PC-3 (cell line): ENCODE measurements at regions not wholly inside any gene's neighbourhood (a gene's known extent, or its start where the extent isn't known, plus 50 kb on each side); places are given as distances from the start of the nearest gene placed in this dataset.

Experiments used
- ATAC-seq: fragments of 200-7000 bp; cut with Tn5 transposase; 2 replicates; pipeline ENCODE4 v1.9.1; 2020; ENCODE audit warnings: mild to moderate bottlenecking, moderate library complexity
- BruUV-seq: library from RNA; stranded (reverse); fragments of 400-500 nt; replicated peaks from 2 replicates; lab custom pipeline; 2021; lab: Mats Ljungman, UMichigan
- CTCF ChIA-PET: fragments of 300-600 bp; sonication (Branson Sonifier 250); formaldehyde crosslinking; loops from one replicate; lab custom pipeline; 2022; ENCODE audit warnings: antibody characterized with exemption; lab: Charles Lee
- POLR2A ChIA-PET: fragments of 300-600 bp; sonication (Branson Sonifier 250); formaldehyde crosslinking; loops from one replicate; lab custom pipeline; 2022; ENCODE audit warnings: antibody characterized with exemption; ENCODE audit not compliant: unreplicated experiment; lab: Charles Lee
- DNase-seq: peaks from one replicate; pipeline ENCODE4 v3.0.0-alpha.2; 2015
- H2AFZ ChIP-seq: fragments of 300-600 bp; sonication (generic); 2 replicates; pipeline ENCODE4 v1.6.0; 2016; ENCODE audit warnings: antibody characterized with exemption, low read length
- H3F3A ChIP-seq: fragments of 300-600 bp; sonication (generic); one replicate; pipeline ENCODE4 v1.6.0; 2017; ENCODE audit warnings: antibody characterized with exemption, low read length, control low read depth, mild to moderate bottlenecking; ENCODE audit not compliant: unreplicated experiment
- H3K27ac ChIP-seq: fragments of 300-600 bp; sonication (generic); 2 replicates; pipeline ENCODE4 v1.5.1; 2016; ENCODE audit warnings: mild to moderate bottlenecking, low read length
- H3K27me3 ChIP-seq: fragments of 300-600 bp; sonication (generic); 2 replicates; pipeline ENCODE4 v1.6.1; 2016; ENCODE audit warnings: low read length, mixed read lengths
- H3K36me3 ChIP-seq: fragments of 300-600 bp; sonication (generic); 2 replicates; pipeline ENCODE4 v1.6.1; 2016; ENCODE audit warnings: low read depth, mixed run types, low read length, mixed read lengths
- H3K4me1 ChIP-seq: fragments of 300-600 bp; sonication (generic); 2 replicates; pipeline ENCODE4 v1.5.1; 2016; ENCODE audit warnings: low read length; ENCODE audit not compliant: insufficient read depth
- H3K4me2 ChIP-seq: fragments of 300-600 bp; sonication (generic); 2 replicates; pipeline ENCODE4 v1.6.0; 2016; ENCODE audit warnings: low read length
- H3K4me3 ChIP-seq: fragments of 300-600 bp; sonication (generic); 2 replicates; pipeline ENCODE4 v1.5.1; 2016; ENCODE audit warnings: mild to moderate bottlenecking, low read length, mixed read lengths
- H3K79me2 ChIP-seq: fragments of 300-600 bp; sonication (generic); 2 replicates; pipeline ENCODE4 v1.6.1; 2017; ENCODE audit warnings: low read length, mixed read lengths
- H3K9ac ChIP-seq: fragments of 300-600 bp; sonication (generic); 2 replicates; pipeline ENCODE4 v1.6.0; 2016; ENCODE audit warnings: mild to moderate bottlenecking, low read length
- H3K9me2 ChIP-seq: fragments of 300-600 bp; sonication (generic); replicated peaks from 2 replicates; pipeline ENCODE4 v1.6.1; 2016; ENCODE audit warnings: mixed run types, low read length, mixed read lengths
- H3K9me3 ChIP-seq: fragments of 300-600 bp; sonication (generic); 2 replicates; pipeline ENCODE4 v1.6.1; 2016; ENCODE audit warnings: low read length, mixed read lengths
- H4K20me1 ChIP-seq: fragments of 300-600 bp; sonication (generic); 2 replicates; pipeline ENCODE4 v1.6.1; 2016; ENCODE audit warnings: low read length, mixed read lengths
- EZH2 ChIP-seq: fragments of 300-600 bp; sonication (generic); IDR thresholded peaks from one replicate; pipeline ENCODE4 v1.6.1; 2017; ENCODE audit warnings: antibody characterized with exemption, mild to moderate bottlenecking, low read length; ENCODE audit not compliant: unreplicated experiment
- EZH2phosphoT487 ChIP-seq: fragments of 300-600 bp; sonication (generic); IDR thresholded peaks from 2 replicates; pipeline ENCODE4 v1.6.1; 2018; ENCODE audit warnings: mild to moderate bottlenecking, antibody characterized with exemption, low read length, borderline replicate concordance
- intact Hi-C: fragments of 100-400 bp; cut with micrococcal nuclease; formaldehyde crosslinking; loops from 2 replicates; pipeline ENCODE4 v1.9.0; 2023
- TF ChIP-seq, protein P1 (sequence below): fragments of 300-600 bp; sonication (generic); conservative IDR thresholded peaks from 2 replicates; pipeline ENCODE4 v1.5.1; 2017; ENCODE audit warnings: antibody characterized with exemption, low read depth, mild to moderate bottlenecking, low read length

DNA sequence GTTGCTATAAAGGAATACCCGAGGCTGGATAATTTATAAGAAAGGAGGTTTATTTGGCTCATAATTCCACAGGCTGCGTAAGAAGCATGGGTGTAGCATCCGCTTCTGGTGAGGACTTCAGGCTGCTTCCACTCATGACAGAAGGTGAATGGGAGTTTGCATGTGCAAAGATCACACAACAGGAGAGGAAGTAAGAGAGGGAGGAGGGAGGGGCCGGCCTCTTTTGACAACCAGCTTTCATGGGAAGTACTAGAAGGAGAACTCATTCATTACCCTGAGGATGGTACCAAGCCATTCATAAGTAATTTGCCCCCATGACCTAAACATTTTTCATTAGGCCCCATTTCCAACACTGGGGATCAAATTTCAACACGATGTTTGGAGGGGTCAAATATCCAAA is 386.8 kb upstream of the NETO1 start:
- Histone ChIP-seq H3K27ac (no peak overlapping the region), H4K20me1 (no peaks in the 10 kb centered on the region), H3K9me3 (no peaks in the 10 kb centered on the region), H3K4me3 (no peak overlapping the region), H3K9me2 (no peaks in the 10 kb centered on the region), H3K9ac (no peak overlapping the region), H3K36me3 (no peaks in the 10 kb centered on the region), H2AFZ (no peak overlapping the region), H3K27me3 (no peaks in the 10 kb centered on the region), H3K79me2 (no peaks in the 10 kb centered on the region), H3F3A (no peaks in the 10 kb centered on the region), H3K4me1 (no peaks in the 10 kb centered on the region), H3K4me2 (no peak overlapping the region)
- intact Hi-C loops = no loop called here
- BruUV-seq = no TSS peak
- ChIA-PET POLR2A (no interaction called here), CTCF (no interaction called here)
- DNase-seq (no peak), ATAC-seq (no peak)
- TF ChIP-seq EZH2 (no peak), EZH2phosphoT487 (no peak)
- TF ChIP-seq, protein P1, sequence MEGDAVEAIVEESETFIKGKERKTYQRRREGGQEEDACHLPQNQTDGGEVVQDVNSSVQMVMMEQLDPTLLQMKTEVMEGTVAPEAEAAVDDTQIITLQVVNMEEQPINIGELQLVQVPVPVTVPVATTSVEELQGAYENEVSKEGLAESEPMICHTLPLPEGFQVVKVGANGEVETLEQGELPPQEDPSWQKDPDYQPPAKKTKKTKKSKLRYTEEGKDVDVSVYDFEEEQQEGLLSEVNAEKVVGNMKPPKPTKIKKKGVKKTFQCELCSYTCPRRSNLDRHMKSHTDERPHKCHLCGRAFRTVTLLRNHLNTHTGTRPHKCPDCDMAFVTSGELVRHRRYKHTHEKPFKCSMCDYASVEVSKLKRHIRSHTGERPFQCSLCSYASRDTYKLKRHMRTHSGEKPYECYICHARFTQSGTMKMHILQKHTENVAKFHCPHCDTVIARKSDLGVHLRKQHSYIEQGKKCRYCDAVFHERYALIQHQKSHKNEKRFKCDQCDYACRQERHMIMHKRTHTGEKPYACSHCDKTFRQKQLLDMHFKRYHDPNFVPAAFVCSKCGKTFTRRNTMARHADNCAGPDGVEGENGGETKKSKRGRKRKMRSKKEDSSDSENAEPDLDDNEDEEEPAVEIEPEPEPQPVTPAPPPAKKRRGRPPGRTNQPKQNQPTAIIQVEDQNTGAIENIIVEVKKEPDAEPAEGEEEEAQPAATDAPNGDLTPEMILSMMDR = no peak

DNA sequence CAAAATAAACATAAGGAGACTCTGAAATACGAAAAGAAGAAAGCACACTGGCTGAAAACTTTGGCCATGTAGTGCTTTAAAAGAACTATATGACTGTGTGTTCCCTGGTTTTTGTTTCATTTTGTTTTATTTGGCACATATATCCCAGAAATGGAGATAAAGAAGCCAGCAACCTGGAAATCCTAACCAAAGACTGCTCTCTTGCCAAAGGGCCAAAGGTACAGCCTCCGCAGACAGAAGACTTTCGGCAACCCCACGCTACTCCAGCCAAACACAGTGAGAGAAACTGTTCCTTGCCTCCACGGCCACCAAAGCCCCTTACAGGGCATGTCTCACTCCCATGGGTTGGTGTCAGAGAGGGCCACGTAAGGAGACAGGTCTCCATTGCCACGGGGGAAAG is 381.2 kb upstream of the NETO1 start:
- Histone ChIP-seq H3K27ac (no peak overlapping the region), H3K79me2 (no peaks in the 10 kb centered on the region), H3K4me2 (no peak overlapping the region), H3K4me1 (no peaks in the 10 kb centered on the region), H3K9me3 (no peaks in the 10 kb centered on the region), H3K9ac (no peak overlapping the region), H3K27me3 (no peaks in the 10 kb centered on the region), H3K4me3 (no peak overlapping the region), H4K20me1 (no peaks in the 10 kb centered on the region), H3K9me2 (no peaks in the 10 kb centered on the region), H3F3A (no peaks in the 10 kb centered on the region), H2AFZ (no peak overlapping the region), H3K36me3 (no peaks in the 10 kb centered on the region)
- no TSS peak for BruUV-seq
- intact Hi-C loops = no loop called here
- POLR2A ChIA-PET = no interaction called here
- CTCF ChIA-PET = no interaction called here
- ATAC-seq (no peak), DNase-seq (no peak)
- TF ChIP-seq, protein P1 = no peak
- TF ChIP-seq EZH2 = no peak
- TF ChIP-seq EZH2phosphoT487 = no peak

DNA sequence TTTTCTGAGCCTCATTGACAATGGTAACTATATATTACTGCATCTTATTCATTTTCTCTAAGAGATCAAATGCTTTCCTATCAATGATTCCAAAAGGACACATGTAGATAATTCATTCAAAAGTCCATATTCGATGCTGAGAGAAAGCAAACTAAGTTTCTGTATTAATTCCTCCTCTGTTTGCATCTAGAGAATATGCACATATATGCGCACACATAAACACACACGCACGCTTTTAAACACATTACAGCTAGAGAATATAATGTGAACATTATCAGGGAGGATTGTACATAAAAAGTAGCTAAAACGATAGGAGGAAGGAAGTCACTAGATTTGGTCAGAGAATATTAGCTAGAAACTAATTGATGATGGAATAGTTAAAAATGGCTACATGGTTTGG is 379.0 kb upstream of the NETO1 start:
- H3K79me2 ChIP-seq = no peaks in the 10 kb centered on the region
- no peaks in the 10 kb centered on the region for H4K20me1 ChIP-seq
- DNase-seq (no peak), ATAC-seq (no peak)
- H3K27ac ChIP-seq = no peak overlapping the region
- no peaks in the 10 kb centered on the region for H3K9me3 ChIP-seq
- no peaks in the 10 kb centered on the region for H3K4me1 ChIP-seq
- H3K36me3 ChIP-seq = no peaks in the 10 kb centered on the region
- no peak overlapping the region for H3K4me2 ChIP-seq
- no peak overlapping the region for H3K4me3 ChIP-seq
- H3K9me2 ChIP-seq = no peaks in the 10 kb centered on the region
- intact Hi-C loops = no loop called here
- no peak overlapping the region for H3K9ac ChIP-seq
- H3F3A ChIP-seq = no peaks in the 10 kb centered on the region
- ChIA-PET POLR2A (no interaction called here), CTCF (no interaction called here)
- H3K27me3 ChIP-seq = no peaks in the 10 kb centered on the region
- no peak overlapping the region for H2AFZ ChIP-seq
- no TSS peak for BruUV-seq
- TF ChIP-seq EZH2phosphoT487 (no peak), EZH2 (no peak)
- TF ChIP-seq, protein P1 = no peak
